MG63 (cell line): ENCODE measurements at regions not wholly inside any gene's neighbourhood (a gene's known extent, or its start where the extent isn't known, plus 50 kb on each side); places are given as distances from the start of the nearest gene placed in this dataset.

ENCODE experiments used
- DNase-seq: peaks from one replicate; pipeline ENCODE4 v3.0.0-alpha.2; 2020
- H3K27me3 ChIP-seq: fragments of 250-450 bp; sonication (Bioruptor Pico); 2 replicates; pipeline ENCODE4 v1.5.1; 2020; ENCODE audit warnings: mild to moderate bottlenecking, moderate library complexity
- H3K36me3 ChIP-seq: fragments of 250-450 bp; sonication (Bioruptor Pico); 2 replicates; pipeline ENCODE4 v1.5.1; 2020; ENCODE audit warnings: mild to moderate bottlenecking, moderate library complexity
- H3K4me3 ChIP-seq: fragments of 250-450 bp; sonication (Bioruptor Pico); 2 replicates; pipeline ENCODE4 v1.5.1; 2020; ENCODE audit warnings: mild to moderate bottlenecking, moderate library complexity
- H3K9me3 ChIP-seq: fragments of 250-450 bp; sonication (Bioruptor Pico); 2 replicates; pipeline ENCODE4 v1.5.1; 2020; ENCODE audit warnings: mild to moderate bottlenecking, moderate library complexity

GRCh38 chr1:38098101-38098847, 51.7 kb upstream of the POU3F1 start:
- no peaks in the 10 kb centered on the region for H3K9me3 ChIP-seq
- DNase-seq = no peak
- H3K4me3 ChIP-seq = no peak overlapping the region
- H3K27me3 ChIP-seq = no peaks in the 10 kb centered on the region
- H3K36me3 ChIP-seq = no peaks in the 10 kb centered on the region

GRCh38 chr1:38097284-38097898, 50.8 kb upstream of the POU3F1 start:
- H3K9me3 ChIP-seq = no peaks in the 10 kb centered on the region
- H3K36me3 ChIP-seq = no peaks in the 10 kb centered on the region
- no peak overlapping the region for H3K4me3 ChIP-seq
- no peak for DNase-seq
- no peaks in the 10 kb centered on the region for H3K27me3 ChIP-seq
